GM12878 (cell line): ENCODE measurements at regions not wholly inside any gene's neighbourhood (a gene's known extent, or its start where the extent isn't known, plus 50 kb on each side); places are given as distances from the start of the nearest gene placed in this dataset.

Experiments used
- ATAC-seq: fragments of 200-7000 bp; cut with Tn5 transposase; 3 replicates; pipeline ENCODE4 v1.9.1; 2020; ENCODE audit warnings: mild to moderate bottlenecking, moderate library complexity
- BruUV-seq: library from RNA; stranded (reverse); fragments of 400-500 nt; replicated peaks from 2 replicates; lab custom pipeline; 2021; lab: Mats Ljungman, UMichigan
- CTCF ChIA-PET: fragments of 300-600 bp; sonication (Branson Sonifier 250); formaldehyde crosslinking; extraction: SDS; loops from one replicate; lab custom pipeline; 2021; ENCODE audit warnings: inconsistent platforms; lab: Yijun Ruan, JAX
- POLR2A ChIA-PET: fragments of 350-600 bp; formaldehyde crosslinking; extraction: SDS; loops from one replicate; lab custom pipeline; 2021; ENCODE audit warnings: inconsistent platforms; lab: Charles Lee
- RAD21 ChIA-PET: fragments of 300-600 bp; sonication (Branson Sonifier 250); formaldehyde crosslinking; loops from one replicate; lab custom pipeline; 2023; ENCODE audit warnings: antibody characterized with exemption; ENCODE audit not compliant: unreplicated experiment; lab: Charles Lee
- SMC1A ChIA-PET: fragments of 300-600 bp; sonication (Branson Sonifier 250); formaldehyde crosslinking; loops from one replicate; lab custom pipeline; 2023; ENCODE audit not compliant: unreplicated experiment, uncharacterized antibody; lab: Charles Lee
- DNase-seq: peaks from one replicate; pipeline ENCODE4 v3.0.0-alpha.2; 2011; ENCODE audit warnings: low read depth, low spot score
- FAIRE-seq: peaks from 3 replicates; lab custom pipeline; 2011; peaks lifted over from hg19 to GRCh38; lab: Jason Lieb, UNC
- H2AFZ ChIP-seq: 2 replicates; pipeline ENCODE4 v1.6.0; 2011; ENCODE audit warnings: low read depth, low read length, control low read depth; ENCODE audit not compliant: control insufficient read depth
- H3K27ac ChIP-seq: 2 replicates; pipeline ENCODE4 v1.5.1; 2011; ENCODE audit warnings: control low read depth; ENCODE audit not compliant: control insufficient read depth, insufficient read depth
- H3K27me3 ChIP-seq, 2 experiments: replicated peaks in 1 of 2; 2 replicates each; pipeline versions ENCODE4 v1.6.0 to v1.6.1; 2011; ENCODE audit warnings: low read length in 1 of 2; ENCODE audit not compliant: control insufficient read depth in 2 of 2, insufficient read depth in 2 of 2
- H3K36me3 ChIP-seq, 2 experiments: 2 replicates each; pipeline ENCODE4 v1.5.1; 2011; ENCODE audit warnings: low read length in 1 of 2; ENCODE audit not compliant: control insufficient read depth in 2 of 2, insufficient read depth in 2 of 2
- H3K4me1 ChIP-seq: 2 replicates; pipeline ENCODE4 v1.6.1; 2011; ENCODE audit warnings: mild to moderate bottlenecking, low read length, moderate library complexity, mixed read lengths; ENCODE audit not compliant: control insufficient read depth, insufficient read depth
- H3K4me2 ChIP-seq: 2 replicates; pipeline ENCODE4 v1.6.0; 2011; ENCODE audit warnings: control low read depth; ENCODE audit not compliant: control insufficient read depth, insufficient read depth
- H3K4me3 ChIP-seq: fragments of 200-600 bp; sonication (generic); 2 replicates; pipeline ENCODE4 v1.5.1; 2016
- H3K79me2 ChIP-seq: 2 replicates; pipeline ENCODE4 v1.6.0; 2011; ENCODE audit warnings: low read length; ENCODE audit not compliant: control insufficient read depth, insufficient read depth
- H3K9ac ChIP-seq: 2 replicates; pipeline ENCODE4 v1.8.0; 2011; ENCODE audit warnings: low read length, control low read depth, mixed read lengths; ENCODE audit not compliant: control insufficient read depth, insufficient read depth
- H3K9me3 ChIP-seq: replicated peaks from 3 replicates; pipeline ENCODE4 v1.5.1; 2011; ENCODE audit warnings: mild to moderate bottlenecking, low read length; ENCODE audit not compliant: control insufficient read depth, insufficient read depth
- H4K20me1 ChIP-seq: 2 replicates; pipeline ENCODE4 v1.6.0; 2011; ENCODE audit not compliant: control insufficient read depth, insufficient read depth
- LARP7 ChIP-seq: fragments of 450-650 bp; IDR thresholded peaks from 2 replicates; pipeline ENCODE4 v1.6.1; 2017; ENCODE audit warnings: mild to moderate bottlenecking
- NFYA ChIP-seq: IDR thresholded peaks from 2 replicates; pipeline ENCODE4 v1.6.1; 2011; ENCODE audit warnings: low read depth, mild to moderate bottlenecking, low read length, improper control_type of control experiment, borderline replicate concordance
- RBBP5 ChIP-seq: fragments of 200-600 bp; sonication (generic); conservative IDR thresholded peaks from 2 replicates; pipeline ENCODE4 v1.6.1; 2016
- RUNX3 ChIP-seq: IDR thresholded peaks from 2 replicates; pipeline ENCODE4 v1.6.1; 2012; ENCODE audit warnings: low read length, inconsistent platforms
- WGBS: methylation state at CpG from one replicate; pipeline ENCODE4 v1.1.6; 2016; ENCODE audit warnings: low lambda C conversion rate; ENCODE audit not compliant: insufficient replicate concordance, insufficient coverage; ENCODE audit errors: missing lambda C conversion rate; 5-methylcytosine and 5-hydroxymethylcytosine counted together
- in situ Hi-C: fragments of 300-500 bp; cut with MboI; formaldehyde crosslinking; loops from 9 replicates; pipeline ENCODE4 v1.14.3; 2018; ENCODE audit warnings: mixed read lengths
- intact Hi-C: fragments of 100-400 bp; cut with micrococcal nuclease; formaldehyde crosslinking; loops from one replicate; pipeline ENCODE4 v1.14.2; 2022; ENCODE audit not compliant: unreplicated experiment

GRCh38 chr2:64211276-64211921 lies 67.2 kb upstream of the PELI1 start:
- DNase-seq = no peak
- no TSS peak for BruUV-seq
- H4K20me1 ChIP-seq = no peaks in the 10 kb centered on the region
- H3K36me3 ChIP-seq = no peaks in the 10 kb centered on the region; a peak in 1 of 4 replicates
- intact Hi-C loops = no loop called here
- H3K4me3 ChIP-seq = no peak overlapping the region
- TF ChIP-seq LARP7 (0 out of 2 replicates have a peak, but pooled peaks have one; percentile 56), NFYA (no peak)
- POLR2A ChIA-PET = interaction anchor here (1.2 to 2.0 kb wide), 4 partner anchors 8 to 105 kb away, joined by 4 to 14 read pairs (median 5); no protein-coding TSS in a partner anchor
- H3K27me3 ChIP-seq = no peaks in the 10 kb centered on the region
- ATAC-seq = no peak
- WGBS = 99% methylated on average over 6 of the region's 6 CpGs
- H3K9me3 ChIP-seq = no peaks in the 10 kb centered on the region
- in situ Hi-C loops = no loop called here
- peaks cover 58% of the 10 kb centered on the region for H3K4me1 ChIP-seq
- no peaks in the 10 kb centered on the region; the same call in 1 of the 2 replicates for H3K79me2 ChIP-seq
- RAD21 ChIA-PET = interaction anchor here (1.1 to 2.2 kb wide), 8 partner anchors 7 to 100 kb away, joined by 3 to 13 read pairs (median 4); no protein-coding TSS in a partner anchor
- FAIRE-seq = no peak
- H2AFZ ChIP-seq = no peak overlapping the region; the same call in 1 of the 2 replicates
- H3K4me2 ChIP-seq = no peak overlapping the region
- CTCF ChIA-PET = interaction anchor here (0.7 to 1.5 kb wide), 5 partner anchors 19 to 118 kb away, joined by 3 to 4 read pairs (median 3); no protein-coding TSS in a partner anchor
- H3K27ac ChIP-seq = peak overlapping the region; percentile 45; the same call in 1 of the 2 replicates
- no peak overlapping the region for H3K9ac ChIP-seq
- SMC1A ChIA-PET = interaction anchor here (0.6 to 6.9 kb wide), 14 partner anchors 8 to 273 kb away, joined by 3 to 52 read pairs (median 4); no protein-coding TSS in a partner anchor

DNA sequence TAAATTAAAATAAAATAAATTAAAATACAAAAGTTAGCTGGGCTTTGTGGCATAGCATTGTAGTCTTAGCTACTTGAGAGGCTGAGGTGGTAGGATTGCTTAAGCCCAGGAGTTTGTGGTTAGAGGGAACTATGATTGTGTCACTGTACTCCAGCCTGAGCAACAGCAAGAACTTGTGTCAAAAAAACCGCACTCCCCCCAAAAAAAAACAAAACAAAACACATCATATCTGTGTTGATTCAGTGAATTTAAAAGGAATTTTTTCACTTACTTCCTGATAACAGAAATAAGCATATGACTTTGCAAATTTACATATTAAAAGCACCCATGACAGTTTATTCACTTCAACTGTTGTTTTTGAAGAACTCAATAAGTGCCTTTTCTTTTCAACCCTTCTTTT lies 68.1 kb upstream of the PELI1 start:
- no peak overlapping the region for H3K9ac ChIP-seq
- H3K36me3 ChIP-seq = no peaks in the 10 kb centered on the region; a peak in 1 of 4 replicates
- H3K4me1 ChIP-seq = peaks cover 55% of the 10 kb centered on the region
- no TSS peak for BruUV-seq
- ChIA-PET SMC1A (interaction anchor here (0.6 to 6.9 kb wide), 18 partner anchors 9 to 272 kb away, joined by 3 to 52 read pairs (median 4); no protein-coding TSS in a partner anchor), CTCF (interaction anchor here (1.0 to 1.2 kb wide), 3 partner anchors 15 to 117 kb away, joined by 3 to 4 read pairs (median 3); no protein-coding TSS in a partner anchor), RAD21 (interaction anchor here (0.6 to 2.2 kb wide), 14 partner anchors 8 to 115 kb away, joined by 3 to 19 read pairs (median 4); no protein-coding TSS in a partner anchor), POLR2A (interaction anchor here (0.6 to 2.0 kb wide), 11 partner anchors 9 to 114 kb away, joined by 3 to 14 read pairs (median 5); no protein-coding TSS in a partner anchor)
- no peaks in the 10 kb centered on the region; the same call in 1 of the 2 replicates for H3K79me2 ChIP-seq
- H2AFZ ChIP-seq = no peak overlapping the region; the same call in 1 of the 2 replicates
- no peak overlapping the region for H3K4me3 ChIP-seq
- H4K20me1 ChIP-seq = no peaks in the 10 kb centered on the region
- 31% methylated on average over 1 of the region's 1 CpG for WGBS
- in situ Hi-C loops (no loop called here), intact Hi-C loops (no loop called here)
- no peaks in the 10 kb centered on the region for H3K9me3 ChIP-seq
- H3K4me2 ChIP-seq = no peak overlapping the region
- FAIRE-seq (no peak), DNase-seq (no peak), ATAC-seq (no peak)
- TF ChIP-seq RUNX3 = peak; percentile 65
- TF ChIP-seq RBBP5 = no peak
- H3K27ac ChIP-seq = peak overlapping the region; percentile 98
- H3K27me3 ChIP-seq = no peaks in the 10 kb centered on the region
